ENCODE measurements at regions not wholly inside any gene's neighbourhood (a gene's known extent, or its start where the extent isn't known, plus 50 kb on each side); places are given as distances from the start of the nearest gene placed in this dataset.

DNA sequence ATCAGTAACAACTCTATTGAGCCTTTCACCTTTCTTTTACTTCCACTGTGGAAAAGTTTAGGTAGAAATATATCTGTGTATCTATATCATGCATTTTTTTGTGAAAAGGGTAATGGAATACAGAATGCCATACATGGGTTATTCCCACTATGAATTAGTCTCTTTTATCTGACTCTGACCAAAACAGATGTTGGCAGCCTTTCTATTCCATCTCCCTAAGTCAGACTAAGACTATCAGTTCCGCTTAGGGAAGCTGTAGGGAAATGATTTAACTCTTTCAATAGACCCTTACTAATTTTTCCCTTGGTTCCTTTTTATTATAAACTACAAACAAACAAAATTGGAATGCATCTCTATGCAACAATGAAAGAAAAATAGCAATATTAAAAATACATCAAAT, 92.3 kb upstream of the LEF1 start:
- no peak for DNase-seq

DNA sequence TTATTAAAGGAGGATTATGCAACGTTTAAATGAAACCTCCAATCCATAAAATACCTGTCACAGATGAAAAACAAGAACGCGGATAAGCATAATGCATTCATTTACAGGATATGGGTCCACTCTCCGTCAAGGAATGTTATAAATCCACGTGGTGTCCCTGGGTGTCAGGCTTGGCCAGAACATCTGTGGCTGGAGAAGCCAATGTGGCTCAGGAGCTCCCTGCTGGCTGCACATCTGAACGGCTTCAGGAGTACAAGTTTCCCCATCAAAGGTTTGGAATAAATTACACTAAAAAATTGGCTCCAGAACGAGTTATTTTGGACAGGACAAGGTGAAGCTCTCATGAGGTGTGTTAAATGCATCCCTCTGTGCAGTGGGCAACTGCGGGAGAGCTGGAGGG, 87.8 kb upstream of the LEF1 start:
- no peak for DNase-seq

DNA sequence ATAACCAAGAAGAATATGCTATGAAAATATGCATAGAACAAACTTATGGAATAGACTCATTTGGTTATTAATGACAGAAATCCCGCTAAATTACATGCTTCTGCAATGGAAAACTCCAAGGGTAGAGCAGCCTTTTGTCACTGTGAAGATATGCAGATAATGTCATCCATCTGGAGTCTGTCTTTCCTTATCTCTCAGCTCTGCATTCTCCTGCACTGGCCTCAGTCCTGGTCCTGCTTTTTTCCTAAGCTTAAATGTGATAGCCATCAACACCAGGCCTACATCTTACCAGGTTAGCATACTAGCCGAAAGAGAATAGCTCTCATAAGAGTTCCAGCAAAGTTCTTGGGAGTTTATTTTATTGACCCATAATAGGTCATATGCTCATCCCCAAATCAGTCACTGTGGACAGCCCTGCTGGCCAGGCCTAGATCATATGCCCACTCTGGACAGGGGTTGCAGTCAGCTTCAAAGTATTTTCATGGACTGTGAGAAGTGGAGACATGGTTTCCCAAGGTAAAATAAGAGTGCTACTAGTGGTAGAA, 86.5 kb upstream of the LEF1 start:
- DNase-seq, result no peak

DNA sequence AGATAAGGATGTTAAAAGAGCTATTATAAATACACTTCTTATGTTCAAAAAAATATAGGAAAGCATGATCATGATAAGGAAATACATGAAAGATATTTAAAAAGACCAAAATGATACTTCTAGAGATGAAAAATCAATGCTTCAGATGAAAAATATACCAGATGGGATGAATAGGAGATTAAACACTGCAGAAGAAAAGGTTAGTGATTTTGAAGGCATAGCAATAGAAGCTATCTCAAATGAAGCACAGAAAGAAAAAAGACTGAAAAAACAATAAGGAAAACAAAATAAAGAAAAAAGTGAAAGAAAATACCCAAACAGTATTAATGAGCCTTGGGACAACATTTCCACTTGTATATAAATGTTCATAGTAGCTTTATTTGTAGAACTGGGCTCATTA, 80.7 kb upstream of the LEF1 start:
- no peak for DNase-seq

DNA sequence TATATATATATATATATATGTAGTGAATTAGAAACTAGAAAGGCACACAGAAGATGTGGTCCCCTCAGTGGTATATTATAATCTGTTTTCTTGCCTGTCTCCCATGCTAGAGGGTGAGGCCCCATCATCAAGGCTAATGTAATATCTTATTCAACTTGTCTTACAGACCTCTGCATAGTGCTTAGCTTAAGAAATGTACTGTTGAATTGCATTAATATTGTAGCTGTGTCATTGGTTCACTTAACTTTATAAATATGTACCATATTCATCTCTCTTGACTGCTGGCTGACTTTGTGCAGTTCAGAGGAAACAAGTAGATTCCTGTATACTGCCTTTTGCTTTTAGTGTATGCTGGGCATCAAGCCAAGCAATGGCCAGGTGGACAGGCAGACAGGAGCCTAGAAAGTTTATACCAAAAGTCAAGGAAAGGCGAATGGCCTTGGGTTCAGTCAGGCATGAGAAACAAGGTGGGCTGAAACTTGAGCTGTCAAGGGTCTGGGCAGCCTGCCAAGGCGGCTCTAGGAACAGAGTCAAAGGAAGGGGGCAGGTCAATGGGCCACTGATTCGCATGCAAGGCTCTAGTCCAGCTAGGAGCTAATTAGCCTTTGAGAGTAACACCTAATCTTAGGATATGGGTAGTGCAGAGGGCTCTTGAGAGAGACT, 78.8 kb upstream of the LEF1 start:
- DNase-seq, result peak; percentile 94

DNA sequence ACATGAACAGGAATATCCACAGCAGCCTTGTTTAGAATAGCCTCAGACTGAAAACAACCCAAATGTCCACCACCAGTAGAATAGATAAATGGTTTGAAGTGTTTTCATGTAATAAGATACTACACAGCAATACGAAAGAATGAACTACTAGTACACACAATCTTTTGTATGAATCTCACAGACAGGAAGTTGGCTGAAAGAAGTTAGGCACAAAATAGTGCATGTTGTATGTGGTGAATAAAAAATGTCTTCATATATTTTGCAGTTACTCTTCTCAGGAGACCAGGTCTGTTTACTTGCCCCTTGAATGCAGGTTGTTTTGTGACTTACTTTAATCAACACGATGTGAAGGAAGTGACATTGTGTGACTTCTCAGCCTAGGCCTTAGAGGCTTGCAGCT, 75.9 kb upstream of the LEF1 start:
- DNase-seq, result no peak

DNA sequence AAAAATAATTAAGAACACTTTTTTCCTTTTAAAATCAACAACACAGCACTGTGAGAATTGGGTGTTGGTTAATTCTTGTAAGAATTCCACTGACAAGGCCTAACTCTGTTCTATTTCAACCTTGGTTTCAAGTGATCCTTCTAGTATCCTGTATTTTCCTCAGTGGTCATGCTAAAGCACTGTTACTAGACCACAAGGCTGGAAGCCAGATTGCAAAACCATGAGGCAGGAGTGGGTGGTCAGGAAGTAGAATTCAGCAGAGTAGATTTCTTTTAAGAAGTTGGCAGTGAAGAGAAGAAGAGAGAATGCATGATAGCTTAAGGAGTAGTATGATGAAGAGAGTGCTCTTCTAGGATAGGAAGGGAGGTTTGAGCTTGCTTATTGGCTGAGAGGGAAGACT, 71.6 kb upstream of the LEF1 start:
- DNase-seq, result no peak

DNA sequence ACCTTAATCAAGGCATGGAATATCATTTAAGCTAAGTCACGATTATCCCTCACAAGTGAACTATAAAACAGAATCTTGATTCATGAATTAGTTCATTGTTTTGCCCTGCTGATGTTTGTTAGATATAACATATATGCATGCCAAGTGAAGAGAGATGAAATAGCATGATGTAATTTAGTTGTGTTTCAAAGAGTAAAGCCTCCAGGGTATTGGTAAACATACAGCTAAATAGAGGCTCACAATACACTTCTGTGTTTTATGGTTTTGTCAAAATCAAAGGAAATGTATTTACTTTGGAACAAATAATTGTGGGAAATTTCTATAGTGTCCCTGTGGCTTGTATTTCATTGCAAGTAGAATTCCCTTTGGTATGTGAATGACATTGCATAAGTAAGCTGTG, 69.0 kb upstream of the LEF1 start:
- DNase-seq, result no peak

DNA sequence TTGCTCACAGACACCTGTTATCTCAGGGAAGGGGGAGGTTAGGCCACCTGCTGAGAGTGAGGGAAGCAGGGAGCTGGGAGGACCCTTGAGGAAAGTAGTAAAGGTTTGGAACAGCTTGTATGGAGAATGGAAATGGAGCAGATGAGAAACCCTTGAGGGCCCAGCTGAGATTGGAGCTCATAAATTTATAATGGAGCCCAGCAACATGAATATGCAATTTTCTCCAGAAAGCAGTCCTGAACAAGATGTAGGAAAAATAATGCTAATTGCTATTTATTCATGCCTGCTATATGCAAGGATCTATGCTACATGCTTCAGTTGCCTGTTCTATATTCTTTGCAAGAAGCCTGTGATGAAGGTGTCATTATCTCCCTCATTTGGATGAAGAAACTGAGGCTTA, 67.5 kb upstream of the LEF1 start:
- no peak for DNase-seq

DNA sequence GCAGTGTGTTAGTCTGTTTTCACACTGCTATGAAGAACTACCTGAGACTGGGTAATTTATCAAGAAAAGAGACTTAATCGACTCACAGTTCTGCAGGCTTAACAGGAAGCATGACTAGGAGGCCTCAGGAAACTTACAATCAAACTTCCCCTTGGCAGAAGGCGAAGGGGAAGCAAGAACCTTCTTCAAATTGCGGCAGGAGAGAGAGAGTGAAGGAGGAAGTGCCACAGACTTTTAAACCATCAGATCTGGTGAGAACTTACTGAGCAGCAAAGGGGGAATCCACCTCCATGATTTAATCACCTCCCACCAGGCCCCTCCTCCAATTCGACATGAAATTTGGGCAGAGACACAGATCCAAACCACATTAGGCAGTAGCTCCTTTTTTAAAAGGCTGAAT, 59.2 kb upstream of the LEF1 start:
- no peak for DNase-seq

DNA sequence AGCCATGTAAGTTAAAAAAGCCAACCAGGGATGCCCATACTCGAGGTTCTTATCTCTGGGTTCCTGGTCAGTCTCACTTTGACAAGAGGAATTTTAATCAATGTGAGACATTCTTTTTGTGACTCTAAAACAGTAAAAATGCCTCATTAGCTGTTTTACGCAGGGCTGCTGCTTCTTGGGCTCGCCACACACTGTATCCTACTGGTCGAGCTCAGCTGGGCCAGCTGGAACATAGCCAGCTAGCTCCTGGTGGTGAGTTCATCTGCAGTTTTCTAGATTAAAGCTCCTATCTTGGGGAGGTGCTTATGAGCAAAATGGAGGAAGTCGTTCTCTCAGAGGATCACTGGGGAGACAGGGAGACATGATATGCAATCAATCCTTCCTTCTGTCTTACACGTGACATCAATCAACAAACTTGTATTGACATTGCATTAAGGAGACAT, 55.9 kb upstream of the LEF1 start:
- no peak for DNase-seq

DNA sequence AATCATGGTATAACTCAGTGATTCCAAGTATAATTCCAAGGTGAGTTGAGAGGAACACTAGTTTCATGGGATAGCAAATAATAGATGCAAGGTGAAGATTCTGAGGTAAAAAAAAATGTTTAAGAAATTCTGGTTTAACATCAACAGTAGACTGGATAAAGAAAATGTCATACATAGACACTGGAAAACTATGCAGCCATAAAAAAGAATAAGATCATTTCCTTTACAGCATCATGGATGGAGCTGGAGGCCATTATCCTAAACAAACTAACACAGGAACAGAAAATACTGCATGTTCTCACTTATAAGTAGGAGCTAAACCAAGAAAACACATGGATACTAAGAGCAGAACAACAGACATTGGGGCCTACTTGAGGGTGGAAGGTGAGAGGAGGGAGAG, 54.6 kb upstream of the LEF1 start:
- DNase-seq, result no peak

DNA sequence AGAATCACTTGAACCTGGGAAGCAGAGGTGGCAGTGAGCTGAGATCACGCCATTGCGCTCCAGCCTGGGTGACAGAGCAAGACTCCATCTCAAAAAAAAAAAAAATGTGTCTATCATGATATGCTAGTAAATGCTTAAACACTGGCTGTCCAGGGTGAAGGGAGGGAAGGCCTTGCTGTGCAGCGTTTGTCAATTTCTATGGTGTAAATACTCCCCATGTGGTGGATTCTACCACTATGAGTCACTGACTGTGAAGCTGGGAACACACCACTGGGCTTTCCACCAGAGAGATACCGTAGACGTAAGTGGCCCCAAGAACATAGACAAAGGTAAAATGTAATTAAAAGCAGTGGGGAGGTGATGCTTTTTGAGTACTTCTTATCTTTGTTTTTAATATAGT, 51.3 kb upstream of the LEF1 start:
- DNase-seq, result no peak

Measured in NCI-H1092 treated with DMSO at 0.1 percent for 48 hours (cell line).